DOHH2 (cell line): ENCODE measurements at regions not wholly inside any gene's neighbourhood (a gene's known extent, or its start where the extent isn't known, plus 50 kb on each side); places are given as distances from the start of the nearest gene placed in this dataset.

ENCODE experiments used
- H3F3A ChIP-seq: fragments of 200-600 bp; sonication (generic), shearing (Covaris generic); 2 replicates; pipeline ENCODE4 v1.6.0; 2016; ENCODE audit warnings: antibody characterized with exemption, mild to moderate bottlenecking; ENCODE audit not compliant: control insufficient read depth, insufficient read depth
- H3K27ac ChIP-seq: fragments of 200-600 bp; sonication (generic); 2 replicates; pipeline ENCODE4 v1.5.1; 2014; ENCODE audit warnings: low read depth, mild to moderate bottlenecking, low read length, moderate library complexity
- H3K27me3 ChIP-seq: fragments of 200-600 bp; sonication (generic); 2 replicates; pipeline ENCODE4 v1.6.1; 2014; ENCODE audit warnings: mild to moderate bottlenecking, low read length, mixed read lengths; ENCODE audit not compliant: control insufficient read depth
- H3K36me3 ChIP-seq: fragments of 200-600 bp; sonication (generic); 2 replicates; pipeline ENCODE4 v1.6.1; 2014; ENCODE audit warnings: mild to moderate bottlenecking, low read length, moderate library complexity, mixed read lengths; ENCODE audit not compliant: control insufficient read depth
- H3K4me1 ChIP-seq: fragments of 200-600 bp; sonication (generic); 2 replicates; pipeline ENCODE4 v1.6.1; 2014; ENCODE audit warnings: mild to moderate bottlenecking, low read length, mixed read lengths; ENCODE audit not compliant: control insufficient read depth
- H3K4me2 ChIP-seq: fragments of 200-600 bp; sonication (generic); 2 replicates; pipeline ENCODE4 v1.6.0; 2014; ENCODE audit warnings: mild to moderate bottlenecking, low read length, moderate library complexity
- H3K4me3 ChIP-seq: fragments of 200-600 bp; sonication (generic); 2 replicates; pipeline ENCODE4 v1.5.1; 2014; ENCODE audit warnings: mild to moderate bottlenecking, low read length, mixed read lengths
- H3K79me2 ChIP-seq: fragments of 200-600 bp; sonication (generic); 2 replicates; pipeline ENCODE4 v1.6.1; 2014; ENCODE audit warnings: mild to moderate bottlenecking, low read length, mixed read lengths; ENCODE audit not compliant: control insufficient read depth
- H3K9me2 ChIP-seq: fragments of 200-600 bp; sonication (generic); replicated peaks from 2 replicates; pipeline ENCODE4 v1.6.1; 2014; ENCODE audit warnings: mild to moderate bottlenecking, low read length, mixed read lengths; ENCODE audit not compliant: control insufficient read depth
- H3K9me3 ChIP-seq: fragments of 200-600 bp; sonication (generic); 2 replicates; pipeline ENCODE4 v1.6.1; 2014; ENCODE audit warnings: antibody characterized with exemption, low read length, mixed read lengths; ENCODE audit not compliant: control insufficient read depth, insufficient read depth
- H4K20me1 ChIP-seq: fragments of 200-600 bp; sonication (generic); 2 replicates; pipeline ENCODE4 v1.6.0; 2014; ENCODE audit warnings: low read depth, mild to moderate bottlenecking, antibody characterized with exemption, low read length, moderate library complexity; ENCODE audit not compliant: control insufficient read depth, insufficient read depth
- CTCF ChIP-seq: fragments of 200-600 bp; sonication (generic); IDR thresholded peaks from one replicate; pipeline ENCODE4 v1.5.1; 2014; ENCODE audit warnings: antibody characterized with exemption, mild to moderate bottlenecking, low read depth, low read length; ENCODE audit not compliant: poor library complexity, severe bottlenecking
- EZH2phosphoT487 ChIP-seq: fragments of 200-600 bp; sonication (generic); IDR thresholded peaks from 2 replicates; pipeline ENCODE4 v1.6.1; 2017; ENCODE audit warnings: borderline replicate concordance, mild to moderate bottlenecking, antibody characterized with exemption, low read length, moderate library complexity, mixed read lengths

- Histone ChIP-seq H3K9me3 (no peaks in the 10 kb centered on the region), H4K20me1 (no peaks in the 10 kb centered on the region), H3K9me2 (no peaks in the 10 kb centered on the region), H3K36me3 (no peaks in the 10 kb centered on the region), H3K27me3 (no peaks in the 10 kb centered on the region), H3K4me3 (no peak overlapping the region), H3F3A (no peaks in the 10 kb centered on the region), H3K4me1 (no peaks in the 10 kb centered on the region), H3K79me2 (no peaks in the 10 kb centered on the region), H3K4me2 (no peak overlapping the region), H3K27ac (no peak overlapping the region)
- no peak for TF ChIP-seq EZH2phosphoT487
- TF ChIP-seq CTCF, result no peak
Observed at GRCh38 chr4:160143574-160143973, 1040.7 kb downstream of the RAPGEF2 start.

- Histone ChIP-seq H3K9me3 (no peaks in the 10 kb centered on the region), H3K4me2 (no peak overlapping the region), H3K79me2 (no peaks in the 10 kb centered on the region), H3K27ac (no peak overlapping the region), H3K27me3 (no peaks in the 10 kb centered on the region), H3K4me3 (no peak overlapping the region), H3K36me3 (no peaks in the 10 kb centered on the region), H4K20me1 (no peaks in the 10 kb centered on the region), H3F3A (no peaks in the 10 kb centered on the region), H3K9me2 (no peaks in the 10 kb centered on the region), H3K4me1 (no peaks in the 10 kb centered on the region)
- no peak for TF ChIP-seq CTCF
- TF ChIP-seq EZH2phosphoT487, result no peak
Observed at GRCh38 chr4:160159457-160159856, 1056.6 kb downstream of the RAPGEF2 start.

GRCh38 chr4:160161026-160161425, 1058.1 kb downstream of the RAPGEF2 start:
- no peaks in the 10 kb centered on the region for H3K36me3 ChIP-seq
- no peak overlapping the region for H3K4me2 ChIP-seq
- H3K27me3 ChIP-seq, result no peaks in the 10 kb centered on the region
- H3K4me1 ChIP-seq, result no peaks in the 10 kb centered on the region
- no peaks in the 10 kb centered on the region for H3K79me2 ChIP-seq
- no peaks in the 10 kb centered on the region for H3K9me2 ChIP-seq
- no peaks in the 10 kb centered on the region for H3K9me3 ChIP-seq
- no peaks in the 10 kb centered on the region for H3F3A ChIP-seq
- no peak overlapping the region for H3K4me3 ChIP-seq
- no peak overlapping the region for H3K27ac ChIP-seq
- no peaks in the 10 kb centered on the region for H4K20me1 ChIP-seq
- TF ChIP-seq CTCF (no peak), EZH2phosphoT487 (no peak)

- Histone ChIP-seq H3K4me2 (no peak overlapping the region), H3K79me2 (no peaks in the 10 kb centered on the region), H3K27me3 (no peaks in the 10 kb centered on the region), H4K20me1 (no peaks in the 10 kb centered on the region), H3K4me1 (no peaks in the 10 kb centered on the region), H3K9me2 (no peaks in the 10 kb centered on the region; the same call in 1 of the 2 replicates), H3K27ac (no peak overlapping the region), H3K4me3 (no peak overlapping the region), H3K9me3 (no peaks in the 10 kb centered on the region), H3K36me3 (no peaks in the 10 kb centered on the region), H3F3A (no peaks in the 10 kb centered on the region)
- no peak for TF ChIP-seq EZH2phosphoT487
- TF ChIP-seq CTCF, result no peak
Observed at GRCh38 chr4:160175064-160175643, 1072.3 kb downstream of the RAPGEF2 start.
